KOPT-K1 (cell line): ENCODE measurements at regions not wholly inside any gene's neighbourhood (a gene's known extent, or its start where the extent isn't known, plus 50 kb on each side); places are given as distances from the start of the nearest gene placed in this dataset.

Experiments
- H3K27ac ChIP-seq: fragments of 200-600 bp; sonication (generic); 2 replicates; pipeline ENCODE4 v1.5.1; 2016; ENCODE audit warnings: antibody characterized with exemption, mild to moderate bottlenecking, low read depth, low read length; ENCODE audit not compliant: poor library complexity, severe bottlenecking
- H3K36me3 ChIP-seq: fragments of 200-600 bp; sonication (generic); 2 replicates; pipeline ENCODE4 v1.5.1; 2017; ENCODE audit warnings: antibody characterized with exemption, mild to moderate bottlenecking, low read length, moderate library complexity; ENCODE audit not compliant: insufficient read depth
- H3K9me3 ChIP-seq: fragments of 200-600 bp; sonication (generic); 2 replicates; pipeline ENCODE4 v1.5.1; 2017; ENCODE audit warnings: antibody characterized with exemption, low read length, mild to moderate bottlenecking; ENCODE audit not compliant: insufficient read depth, poor library complexity, severe bottlenecking

GRCh38 chr2:139394801-139395200 lies 614.6 kb upstream of the NXPH2 start:
- H3K36me3 ChIP-seq = no peaks in the 10 kb centered on the region
- no peak overlapping the region for H3K27ac ChIP-seq
- no peaks in the 10 kb centered on the region for H3K9me3 ChIP-seq

- H3K9me3 ChIP-seq = no peaks in the 10 kb centered on the region
- no peak overlapping the region for H3K27ac ChIP-seq
- H3K36me3 ChIP-seq = no peaks in the 10 kb centered on the region
Observed at GRCh38 chr2:139389391-139389790, 609.2 kb upstream of the NXPH2 start.

- Histone ChIP-seq H3K36me3 (no peaks in the 10 kb centered on the region), H3K9me3 (no peaks in the 10 kb centered on the region), H3K27ac (no peak overlapping the region)
Observed at GRCh38 chr2:139386401-139386800, 606.2 kb upstream of the NXPH2 start.

GRCh38 chr2:139383532-139383931 lies 603.3 kb upstream of the NXPH2 start:
- Histone ChIP-seq H3K27ac (no peak overlapping the region), H3K9me3 (no peaks in the 10 kb centered on the region), H3K36me3 (no peaks in the 10 kb centered on the region)

GRCh38 chr2:139380051-139380450 lies 599.9 kb upstream of the NXPH2 start:
- H3K9me3 ChIP-seq = no peaks in the 10 kb centered on the region
- H3K27ac ChIP-seq = no peak overlapping the region
- H3K36me3 ChIP-seq = no peaks in the 10 kb centered on the region

GRCh38 chr2:139378373-139378772 lies 598.2 kb upstream of the NXPH2 start:
- Histone ChIP-seq H3K27ac (no peak overlapping the region), H3K9me3 (no peaks in the 10 kb centered on the region), H3K36me3 (no peaks in the 10 kb centered on the region)

- Histone ChIP-seq H3K36me3 (no peaks in the 10 kb centered on the region), H3K9me3 (no peaks in the 10 kb centered on the region), H3K27ac (no peak overlapping the region)
Observed at GRCh38 chr2:139374296-139374850, 594.2 kb upstream of the NXPH2 start.

- Histone ChIP-seq H3K9me3 (no peaks in the 10 kb centered on the region), H3K27ac (no peak overlapping the region), H3K36me3 (no peaks in the 10 kb centered on the region)
Observed at GRCh38 chr2:139369423-139370409, 589.5 kb upstream of the NXPH2 start.

GRCh38 chr2:139367416-139367815 lies 587.2 kb upstream of the NXPH2 start:
- H3K36me3 ChIP-seq = no peaks in the 10 kb centered on the region
- H3K9me3 ChIP-seq = no peaks in the 10 kb centered on the region
- no peak overlapping the region for H3K27ac ChIP-seq

GRCh38 chr2:139366681-139367080 lies 586.5 kb upstream of the NXPH2 start:
- H3K9me3 ChIP-seq = no peaks in the 10 kb centered on the region
- H3K27ac ChIP-seq = no peak overlapping the region
- H3K36me3 ChIP-seq = no peaks in the 10 kb centered on the region

- H3K9me3 ChIP-seq = no peaks in the 10 kb centered on the region
- no peak overlapping the region for H3K27ac ChIP-seq
- H3K36me3 ChIP-seq = no peaks in the 10 kb centered on the region
Observed at GRCh38 chr2:139365189-139365588, 585.0 kb upstream of the NXPH2 start.

- no peaks in the 10 kb centered on the region for H3K36me3 ChIP-seq
- H3K9me3 ChIP-seq = no peaks in the 10 kb centered on the region
- H3K27ac ChIP-seq = no peak overlapping the region
Observed at GRCh38 chr2:139360654-139361053, 580.5 kb upstream of the NXPH2 start.

GRCh38 chr2:139359818-139360217 lies 579.6 kb upstream of the NXPH2 start:
- Histone ChIP-seq H3K27ac (no peak overlapping the region), H3K36me3 (no peaks in the 10 kb centered on the region), H3K9me3 (no peaks in the 10 kb centered on the region)

- Histone ChIP-seq H3K9me3 (peaks cover 8% of the 10 kb centered on the region), H3K36me3 (no peaks in the 10 kb centered on the region), H3K27ac (no peak overlapping the region)
Observed at GRCh38 chr2:139357972-139358371, 577.8 kb upstream of the NXPH2 start.

- Histone ChIP-seq H3K9me3 (peaks cover 13% of the 10 kb centered on the region), H3K27ac (no peak overlapping the region), H3K36me3 (no peaks in the 10 kb centered on the region)
Observed at GRCh38 chr2:139354518-139354917, 574.3 kb upstream of the NXPH2 start.

GRCh38 chr2:139353874-139354273 lies 573.7 kb upstream of the NXPH2 start:
- Histone ChIP-seq H3K27ac (no peak overlapping the region), H3K9me3 (peaks cover 13% of the 10 kb centered on the region), H3K36me3 (no peaks in the 10 kb centered on the region)
